GM10248 (cell line): ENCODE measurements at regions not wholly inside any gene's neighbourhood (a gene's known extent, or its start where the extent isn't known, plus 50 kb on each side); places are given as distances from the start of the nearest gene placed in this dataset.

Experiments
- CTCF ChIA-PET: fragments of 300-600 bp; sonication (Branson Sonifier 250); formaldehyde crosslinking; extraction: SDS; loops from one replicate; lab custom pipeline; 2021; ENCODE audit warnings: antibody characterized with exemption; lab: Yijun Ruan, JAX
- POLR2A ChIA-PET: fragments of 350-650 bp; sonication (Branson Sonifier 250); formaldehyde crosslinking; extraction: SDS; loops from one replicate; lab custom pipeline; 2020; ENCODE audit warnings: antibody characterized with exemption; lab: Yijun Ruan, JAX
- DNase-seq: peaks from one replicate; pipeline ENCODE4 v3.0.0; 2012; ENCODE audit errors: extremely low spot score
- TF ChIP-seq, protein P1 (sequence below): IDR thresholded peaks from 2 replicates; pipeline ENCODE4 v1.5.1; 2012; ENCODE audit warnings: mild to moderate bottlenecking, low read depth; ENCODE audit errors: extremely low read depth, missing control alignments, control extremely low read depth

DNA sequence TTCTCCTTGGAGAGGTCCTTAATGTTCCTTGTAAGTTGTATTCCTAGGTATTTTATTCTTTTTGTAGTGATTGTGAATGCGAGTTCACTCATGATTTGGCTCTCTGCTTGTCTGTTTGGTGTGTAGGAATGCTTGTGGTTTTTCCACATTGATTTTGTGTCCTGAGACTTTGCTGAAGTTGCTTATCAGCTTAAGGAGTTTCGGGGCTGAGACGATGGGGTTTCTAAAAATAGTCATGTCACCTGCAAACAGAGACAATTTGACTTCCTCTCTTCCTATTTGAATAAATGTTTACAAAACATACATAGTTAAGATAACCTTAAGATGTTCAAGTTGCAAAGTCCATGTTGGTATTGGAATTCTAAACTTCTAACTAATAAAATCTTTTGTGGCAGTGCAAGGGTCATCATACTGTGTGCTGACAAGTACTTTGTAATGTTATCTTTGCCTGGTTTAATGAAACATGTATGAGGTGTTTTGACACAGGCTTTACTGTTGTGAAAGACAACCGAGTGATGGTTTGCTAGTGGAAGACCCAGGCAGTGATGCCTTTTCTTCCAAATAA is 286.2 kb downstream of the MRPS30 start:
- ChIA-PET POLR2A (no interaction called here), CTCF (no interaction called here)
- DNase-seq: no peak
- TF ChIP-seq, protein P1, sequence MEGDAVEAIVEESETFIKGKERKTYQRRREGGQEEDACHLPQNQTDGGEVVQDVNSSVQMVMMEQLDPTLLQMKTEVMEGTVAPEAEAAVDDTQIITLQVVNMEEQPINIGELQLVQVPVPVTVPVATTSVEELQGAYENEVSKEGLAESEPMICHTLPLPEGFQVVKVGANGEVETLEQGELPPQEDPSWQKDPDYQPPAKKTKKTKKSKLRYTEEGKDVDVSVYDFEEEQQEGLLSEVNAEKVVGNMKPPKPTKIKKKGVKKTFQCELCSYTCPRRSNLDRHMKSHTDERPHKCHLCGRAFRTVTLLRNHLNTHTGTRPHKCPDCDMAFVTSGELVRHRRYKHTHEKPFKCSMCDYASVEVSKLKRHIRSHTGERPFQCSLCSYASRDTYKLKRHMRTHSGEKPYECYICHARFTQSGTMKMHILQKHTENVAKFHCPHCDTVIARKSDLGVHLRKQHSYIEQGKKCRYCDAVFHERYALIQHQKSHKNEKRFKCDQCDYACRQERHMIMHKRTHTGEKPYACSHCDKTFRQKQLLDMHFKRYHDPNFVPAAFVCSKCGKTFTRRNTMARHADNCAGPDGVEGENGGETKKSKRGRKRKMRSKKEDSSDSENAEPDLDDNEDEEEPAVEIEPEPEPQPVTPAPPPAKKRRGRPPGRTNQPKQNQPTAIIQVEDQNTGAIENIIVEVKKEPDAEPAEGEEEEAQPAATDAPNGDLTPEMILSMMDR: no peak

DNA sequence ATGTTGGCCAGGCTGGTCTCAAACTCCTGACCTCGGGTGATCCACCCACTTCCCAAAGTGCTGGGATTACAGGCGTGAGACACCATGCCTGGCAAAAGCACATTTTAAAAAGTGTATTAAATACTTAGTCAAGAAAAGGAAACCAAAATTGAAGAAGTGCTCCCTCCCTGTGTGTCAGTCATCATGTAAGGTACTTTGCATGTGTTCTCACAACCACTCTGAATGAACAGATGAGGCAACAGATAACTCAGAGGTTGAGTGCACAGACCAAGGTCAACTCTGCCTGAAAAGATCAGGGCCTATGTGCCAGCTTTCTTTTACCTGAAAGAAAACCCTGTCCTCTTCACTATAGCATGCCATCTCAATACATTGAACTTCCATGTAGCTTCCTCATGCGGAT is 289.7 kb downstream of the MRPS30 start:
- peak; percentile 6 for DNase-seq
- POLR2A ChIA-PET: no interaction called here
- TF ChIP-seq, protein P1: no peak
- CTCF ChIA-PET: no interaction called here

DNA sequence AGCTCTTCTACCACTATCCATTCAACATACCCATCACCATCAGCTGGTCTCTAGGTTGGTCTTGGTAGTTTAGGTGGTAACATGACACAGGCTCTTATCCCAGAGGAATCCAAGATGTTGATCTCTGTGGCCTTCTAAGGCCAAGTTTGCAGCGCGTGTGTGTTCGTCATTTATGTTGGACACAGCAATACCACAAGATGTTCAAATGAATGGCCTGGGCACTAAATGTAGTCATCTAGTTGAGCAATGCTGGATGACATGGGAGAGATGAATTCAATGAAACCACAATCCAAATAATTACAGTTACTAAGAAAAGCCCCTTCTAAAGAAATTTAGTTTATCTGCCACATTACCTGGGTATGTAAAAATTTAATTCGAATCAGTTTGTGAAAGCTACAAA is 292.4 kb downstream of the MRPS30 start:
- DNase-seq: no peak
- POLR2A ChIA-PET: no interaction called here
- CTCF ChIA-PET: no interaction called here
- TF ChIP-seq, protein P1: no peak

DNA sequence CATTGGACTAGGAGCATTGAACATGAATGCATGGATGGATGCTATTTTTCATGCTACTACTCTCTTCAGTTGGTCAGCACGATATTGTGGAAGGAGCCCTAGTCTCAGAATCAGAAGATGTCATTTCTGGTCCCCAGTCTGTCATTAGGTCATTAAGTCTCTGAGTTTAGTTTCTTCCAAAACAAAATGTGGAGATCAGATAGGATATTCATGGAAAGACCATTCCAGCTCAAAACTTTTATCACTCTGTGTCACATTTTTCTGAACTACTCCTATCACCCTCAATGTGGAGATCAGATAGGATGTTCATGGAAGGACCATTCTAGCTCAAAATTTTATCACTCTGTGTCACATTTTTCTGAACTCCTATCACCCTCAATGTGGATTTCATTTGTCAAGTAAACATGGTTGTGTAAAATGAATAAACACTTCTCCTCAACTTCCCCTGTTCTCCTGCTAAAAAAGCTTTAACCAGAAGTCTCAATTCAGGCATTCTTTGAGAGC is 296.8 kb downstream of the MRPS30 start:
- CTCF ChIA-PET: interaction anchor here (1.4 kb wide), 1 partner anchor 13 kb away, joined by 4 read pairs; no protein-coding TSS in a partner anchor
- no peak for DNase-seq
- TF ChIP-seq, protein P1: no peak
- POLR2A ChIA-PET: no interaction called here

DNA sequence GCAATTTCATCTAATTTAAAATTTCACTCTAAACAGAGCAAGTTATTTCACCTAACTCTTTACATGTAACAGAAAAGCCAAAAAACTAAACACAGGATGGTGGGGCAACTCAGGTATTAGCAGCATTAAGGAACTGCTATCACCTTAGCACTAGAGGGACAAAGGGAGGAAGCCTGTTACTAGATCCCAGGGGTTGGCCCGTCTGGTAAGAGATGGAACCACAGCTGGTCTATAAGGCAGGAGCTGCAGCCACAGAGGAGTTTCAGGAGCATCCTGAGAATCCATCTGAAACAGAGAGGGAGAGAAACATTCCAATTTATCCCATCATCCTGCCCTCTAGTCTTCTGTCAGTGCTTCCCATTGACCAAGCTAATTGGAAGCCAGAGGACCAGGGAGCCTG is 300.3 kb downstream of the MRPS30 start:
- TF ChIP-seq, protein P1: no peak
- no peak for DNase-seq
- POLR2A ChIA-PET: no interaction called here
- CTCF ChIA-PET: no interaction called here

DNA sequence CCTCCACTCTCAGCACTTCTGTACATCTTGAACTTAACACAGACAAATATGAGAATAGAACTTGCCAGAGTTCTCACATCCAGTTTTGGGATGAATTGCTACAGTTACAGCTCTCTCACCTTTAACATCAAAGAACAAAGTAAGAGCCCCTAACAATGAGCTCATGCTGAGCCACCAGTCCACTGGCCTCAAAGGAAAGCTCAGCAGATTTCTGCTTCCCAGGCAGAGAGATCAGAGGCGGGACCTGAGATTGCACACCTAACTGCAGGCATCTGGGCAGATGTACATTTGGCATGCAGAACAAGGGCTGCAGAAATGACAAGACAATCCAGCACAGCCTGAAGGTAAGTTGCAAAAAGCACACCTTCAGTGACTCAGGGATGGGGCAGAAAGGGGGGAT is 300.9 kb downstream of the MRPS30 start:
- TF ChIP-seq, protein P1: no peak

More for the DNA sequence above, 300.9 kb downstream of the MRPS30 start:
- no peak for DNase-seq
- ChIA-PET CTCF (no interaction called here), POLR2A (no interaction called here)
